ENCODE measurements at regions not wholly inside any gene's neighbourhood (a gene's known extent, or its start where the extent isn't known, plus 50 kb on each side); places are given as distances from the start of the nearest gene placed in this dataset.

DNA sequence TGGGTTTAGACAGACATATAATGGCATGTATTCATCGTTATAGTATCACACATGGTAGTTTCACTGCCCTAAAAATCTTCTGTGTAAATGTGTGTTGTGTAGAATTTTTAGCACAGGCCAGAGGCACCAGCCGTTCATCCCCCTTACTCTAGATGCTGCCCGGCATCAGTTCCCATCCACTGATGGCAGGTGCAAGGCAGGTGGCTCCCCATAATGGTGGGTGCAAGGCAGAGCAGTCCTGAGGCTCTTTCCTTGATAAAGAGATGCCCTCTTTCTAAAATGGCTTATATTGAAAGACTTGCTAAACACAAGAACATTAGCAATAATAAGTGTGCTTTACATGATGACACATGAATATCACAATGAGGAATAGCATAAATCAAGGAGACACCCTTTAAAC is 508.5 kb downstream of the EPHA4 start:
- H3K9ac ChIP-seq (ENCODE audit: insufficient read depth in 1 of 2, low read length in 2 of 2), result no peak overlapping the region
- ATAC-seq (ENCODE audit: insufficient read depth, low FRiP score) (no peak), DNase-seq (no peak)
- no peak overlapping the region for H3K27ac ChIP-seq (ENCODE audit: low read depth in 1 of 2, low read length in 1 of 2)
- no peak overlapping the region for H3K4me3 ChIP-seq
- no peaks in the 10 kb centered on the region for H3K9me3 ChIP-seq (ENCODE audit: control insufficient read depth in 4 of 4, insufficient read depth in 3 of 4, low read length in 3 of 4)
- no peaks in the 10 kb centered on the region for H3K4me1 ChIP-seq (ENCODE audit: control insufficient read depth in 5 of 5, insufficient read depth in 5 of 5, low read length in 5 of 5)
- no peaks in the 10 kb centered on the region for H3K36me3 ChIP-seq (ENCODE audit: control insufficient read depth in 4 of 4, insufficient read depth in 4 of 4, low read length in 4 of 4)
- 94 to 95% methylated on average over 3 of the region's 3 CpGs for WGBS, 2 donors
- H3K27me3 ChIP-seq (ENCODE audit: control insufficient read depth in 3 of 3, insufficient read depth in 3 of 3, low read length in 2 of 3), result no peaks in the 10 kb centered on the region
- TF ChIP-seq, protein P1, sequence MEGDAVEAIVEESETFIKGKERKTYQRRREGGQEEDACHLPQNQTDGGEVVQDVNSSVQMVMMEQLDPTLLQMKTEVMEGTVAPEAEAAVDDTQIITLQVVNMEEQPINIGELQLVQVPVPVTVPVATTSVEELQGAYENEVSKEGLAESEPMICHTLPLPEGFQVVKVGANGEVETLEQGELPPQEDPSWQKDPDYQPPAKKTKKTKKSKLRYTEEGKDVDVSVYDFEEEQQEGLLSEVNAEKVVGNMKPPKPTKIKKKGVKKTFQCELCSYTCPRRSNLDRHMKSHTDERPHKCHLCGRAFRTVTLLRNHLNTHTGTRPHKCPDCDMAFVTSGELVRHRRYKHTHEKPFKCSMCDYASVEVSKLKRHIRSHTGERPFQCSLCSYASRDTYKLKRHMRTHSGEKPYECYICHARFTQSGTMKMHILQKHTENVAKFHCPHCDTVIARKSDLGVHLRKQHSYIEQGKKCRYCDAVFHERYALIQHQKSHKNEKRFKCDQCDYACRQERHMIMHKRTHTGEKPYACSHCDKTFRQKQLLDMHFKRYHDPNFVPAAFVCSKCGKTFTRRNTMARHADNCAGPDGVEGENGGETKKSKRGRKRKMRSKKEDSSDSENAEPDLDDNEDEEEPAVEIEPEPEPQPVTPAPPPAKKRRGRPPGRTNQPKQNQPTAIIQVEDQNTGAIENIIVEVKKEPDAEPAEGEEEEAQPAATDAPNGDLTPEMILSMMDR (IDR thresholded peaks at IDR 0.05; ENCODE audit: control extremely low read depth, extremely low read depth), result no peak

DNA sequence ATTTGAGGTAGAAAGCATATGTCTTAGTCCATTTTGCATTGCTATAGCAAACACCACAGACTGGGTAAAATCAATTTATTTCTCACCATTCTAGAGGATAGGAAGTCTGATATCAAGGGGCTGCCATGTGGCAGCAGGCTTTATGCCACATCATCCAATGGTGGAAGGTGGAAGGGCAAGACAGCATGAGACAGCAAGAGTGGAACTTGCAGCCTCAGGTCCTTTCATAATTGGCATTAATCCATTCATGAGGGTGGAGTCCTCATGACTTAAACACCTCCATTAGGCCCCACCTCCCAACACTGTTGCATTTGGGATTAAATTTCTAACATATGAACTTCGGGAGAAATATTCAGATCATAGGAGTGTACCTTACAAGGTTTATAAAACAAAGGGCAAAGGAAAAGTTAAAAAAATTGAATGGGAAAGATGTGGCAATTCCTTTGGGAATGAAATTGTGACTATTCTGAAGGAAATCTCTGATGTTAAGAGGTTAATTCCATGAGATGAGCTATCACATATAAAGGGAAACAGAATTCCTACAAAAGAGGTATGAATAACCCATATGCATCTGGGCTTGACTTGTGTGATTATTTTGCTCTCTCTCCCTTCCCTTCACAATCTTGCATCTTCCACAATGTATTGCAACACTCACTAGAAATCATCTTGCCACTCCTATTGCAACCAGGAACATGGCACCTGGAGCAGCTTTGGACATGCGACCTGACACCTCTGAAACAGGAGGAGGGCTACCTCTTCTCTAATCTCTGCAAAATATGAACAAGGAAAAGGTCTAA is 507.8 kb downstream of the EPHA4 start:
- no peaks in the 10 kb centered on the region for H3K27me3 ChIP-seq (ENCODE audit: control insufficient read depth in 3 of 3, insufficient read depth in 3 of 3, low read length in 2 of 3)
- no peak for ATAC-seq (ENCODE audit: insufficient read depth, low FRiP score)
- TF ChIP-seq, protein P1 (IDR thresholded peaks at IDR 0.05; ENCODE audit: control extremely low read depth, extremely low read depth), result no peak
- DNase-seq, result no peak
- H3K9ac ChIP-seq (ENCODE audit: insufficient read depth in 1 of 2, low read length in 2 of 2), result no peak overlapping the region
- H3K4me1 ChIP-seq (ENCODE audit: control insufficient read depth in 5 of 5, insufficient read depth in 5 of 5, low read length in 5 of 5), result no peaks in the 10 kb centered on the region
- H3K36me3 ChIP-seq (ENCODE audit: control insufficient read depth in 4 of 4, insufficient read depth in 4 of 4, low read length in 4 of 4), result no peaks in the 10 kb centered on the region
- 91 to 95% methylated on average over 2 of the region's 2 CpGs for WGBS, 2 donors
- H3K9me3 ChIP-seq (ENCODE audit: control insufficient read depth in 4 of 4, insufficient read depth in 3 of 4, low read length in 3 of 4), result no peaks in the 10 kb centered on the region
- H3K27ac ChIP-seq (ENCODE audit: low read depth in 1 of 2, low read length in 1 of 2), result no peak overlapping the region
- H3K4me3 ChIP-seq, result no peak overlapping the region

GRCh38 chr2:221064880-221065279 is 507.2 kb downstream of the EPHA4 start:
- no peak overlapping the region for H3K9ac ChIP-seq (ENCODE audit: insufficient read depth in 1 of 2, low read length in 2 of 2)
- TF ChIP-seq, protein P1 (IDR thresholded peaks at IDR 0.05; ENCODE audit: control extremely low read depth, extremely low read depth), result no peak
- WGBS, 2 donors, result 71 to 80% methylated on average over 3 of the region's 3 CpGs

GRCh38 chr2:221068123-221068522 is 504.0 kb downstream of the EPHA4 start:
- TF ChIP-seq, protein P1 (IDR thresholded peaks at IDR 0.05; ENCODE audit: control extremely low read depth, extremely low read depth), result no peak
- Histone ChIP-seq H3K36me3 (ENCODE audit: control insufficient read depth in 4 of 4, insufficient read depth in 4 of 4, low read length in 4 of 4) (no peaks in the 10 kb centered on the region), H3K9me3 (ENCODE audit: control insufficient read depth in 4 of 4, insufficient read depth in 3 of 4, low read length in 3 of 4) (peaks cover 0 to 6% (median 4%) of the 10 kb centered on the region in 4 donors), H3K27me3 (ENCODE audit: control insufficient read depth in 3 of 3, insufficient read depth in 3 of 3, low read length in 2 of 3) (no peaks in the 10 kb centered on the region), H3K27ac (ENCODE audit: low read depth in 1 of 2, low read length in 1 of 2) (no peak overlapping the region), H3K9ac (ENCODE audit: insufficient read depth in 1 of 2, low read length in 2 of 2) (no peak overlapping the region), H3K4me3 (no peak overlapping the region), H3K4me1 (ENCODE audit: control insufficient read depth in 5 of 5, insufficient read depth in 5 of 5, low read length in 5 of 5) (no peaks in the 10 kb centered on the region)
- ATAC-seq (ENCODE audit: insufficient read depth, low FRiP score) (no peak), DNase-seq (no peak)

More at GRCh38 chr2:221064880-221065279, 507.2 kb downstream of the EPHA4 start:
- DNase-seq (no peak), ATAC-seq (ENCODE audit: insufficient read depth, low FRiP score) (no peak)
- H3K9me3 ChIP-seq (ENCODE audit: control insufficient read depth in 4 of 4, insufficient read depth in 3 of 4, low read length in 3 of 4), result no peaks in the 10 kb centered on the region
- no peaks in the 10 kb centered on the region for H3K27me3 ChIP-seq (ENCODE audit: control insufficient read depth in 3 of 3, insufficient read depth in 3 of 3, low read length in 2 of 3)
- H3K4me3 ChIP-seq, result no peak overlapping the region
- H3K4me1 ChIP-seq (ENCODE audit: control insufficient read depth in 5 of 5, insufficient read depth in 5 of 5, low read length in 5 of 5), result no peaks in the 10 kb centered on the region
- H3K36me3 ChIP-seq (ENCODE audit: control insufficient read depth in 4 of 4, insufficient read depth in 4 of 4, low read length in 4 of 4), result no peaks in the 10 kb centered on the region
- H3K27ac ChIP-seq (ENCODE audit: low read depth in 1 of 2, low read length in 1 of 2), result no peak overlapping the region

All from lung (tissue), 11 donors.